HG03457 (cell line): ENCODE measurements at regions not wholly inside any gene's neighbourhood (a gene's known extent, or its start where the extent isn't known, plus 50 kb on each side); places are given as distances from the start of the nearest gene placed in this dataset.

Source experiments
- ATAC-seq: cut with Tn5 transposase; IDR thresholded peaks from one replicate; pipeline ENCODE4 v1.9.1; 2021; ENCODE audit warnings: moderate number of reproducible peaks; ENCODE audit not compliant: unreplicated experiment

GRCh38 chr5:116856271-116856670 lies 281.6 kb upstream of the SEMA6A start:
- no peak for ATAC-seq

- no peak for ATAC-seq
Observed at GRCh38 chr5:116853992-116854391, 279.4 kb upstream of the SEMA6A start.

GRCh38 chr5:116848954-116849581 lies 274.4 kb upstream of the SEMA6A start:
- no peak for ATAC-seq

GRCh38 chr5:116847960-116848359 lies 273.3 kb upstream of the SEMA6A start:
- ATAC-seq, result no peak

- ATAC-seq, result no peak
Observed at GRCh38 chr5:116844015-116844414, 269.4 kb upstream of the SEMA6A start.

- no peak for ATAC-seq
Observed at GRCh38 chr5:116842514-116842961, 267.9 kb upstream of the SEMA6A start.

GRCh38 chr5:116841734-116842133 lies 267.1 kb upstream of the SEMA6A start:
- ATAC-seq, result no peak

- ATAC-seq, result no peak
Observed at GRCh38 chr5:116838011-116838536, 263.5 kb upstream of the SEMA6A start.

- no peak for ATAC-seq
Observed at GRCh38 chr5:116834796-116835515, 260.3 kb upstream of the SEMA6A start.

- ATAC-seq, result no peak
Observed at GRCh38 chr5:116830079-116830478, 255.5 kb upstream of the SEMA6A start.

GRCh38 chr5:116827078-116827477 lies 252.5 kb upstream of the SEMA6A start:
- ATAC-seq, result no peak

- no peak for ATAC-seq
Observed at GRCh38 chr5:116825486-116825885, 250.9 kb upstream of the SEMA6A start.

GRCh38 chr5:116824751-116825438 lies 250.3 kb upstream of the SEMA6A start:
- ATAC-seq, result no peak

- ATAC-seq, result no peak
Observed at GRCh38 chr5:116814626-116815385, 240.2 kb upstream of the SEMA6A start.

GRCh38 chr5:116813906-116814305 lies 239.3 kb upstream of the SEMA6A start:
- ATAC-seq, result no peak

- ATAC-seq, result no peak
Observed at GRCh38 chr5:116813356-116813755, 238.7 kb upstream of the SEMA6A start.

- no peak for ATAC-seq
Observed at GRCh38 chr5:116810951-116811350, 236.3 kb upstream of the SEMA6A start.

- no peak for ATAC-seq
Observed at GRCh38 chr5:116806836-116807235, 232.2 kb upstream of the SEMA6A start.

GRCh38 chr5:116799401-116799800 lies 224.8 kb upstream of the SEMA6A start:
- no peak for ATAC-seq

- ATAC-seq, result no peak
Observed at GRCh38 chr5:116795189-116795588, 220.6 kb upstream of the SEMA6A start.

GRCh38 chr5:116789522-116789921 lies 214.9 kb upstream of the SEMA6A start:
- no peak for ATAC-seq
